GM12891 (cell line): ENCODE measurements at regions not wholly inside any gene's neighbourhood (a gene's known extent, or its start where the extent isn't known, plus 50 kb on each side); places are given as distances from the start of the nearest gene placed in this dataset.

ENCODE experiments used
- DNase-seq: peaks from one replicate; pipeline ENCODE4 v3.0.0; 2011; ENCODE audit warnings: low spot score; ENCODE audit not compliant: insufficient read length
- FAIRE-seq: peaks from 2 replicates; lab custom pipeline; 2011; peaks lifted over from hg19 to GRCh38; lab: Jason Lieb, UNC
- PAX5 ChIP-seq: IDR thresholded peaks from 2 replicates; pipeline ENCODE4 v1.6.1; 2011; ENCODE audit warnings: low read length, moderate library complexity, mild to moderate bottlenecking; ENCODE audit not compliant: insufficient read depth, severe bottlenecking
- POLR2A ChIP-seq: IDR thresholded peaks from 2 replicates; pipeline ENCODE4 v1.6.1; 2011; ENCODE audit warnings: low read depth, low read length, control low read depth
- POLR2AphosphoS5 ChIP-seq: IDR thresholded peaks from 2 replicates; pipeline ENCODE4 v1.6.1; 2011; ENCODE audit warnings: low read depth, low read length, control low read depth
- POU2F2 ChIP-seq: IDR thresholded peaks from 2 replicates; pipeline ENCODE4 v1.6.1; 2011; ENCODE audit warnings: low read depth, mild to moderate bottlenecking, control low read depth, low read length, moderate library complexity
- SPI1 ChIP-seq: IDR thresholded peaks from 2 replicates; pipeline ENCODE4 v1.6.1; 2011; ENCODE audit warnings: low read depth, low read length, control low read depth
- TAF1 ChIP-seq: IDR thresholded peaks from 2 replicates; pipeline ENCODE4 v1.6.1; 2011; ENCODE audit warnings: low read depth, low read length, control low read depth

- no peak for DNase-seq
- no peak for TF ChIP-seq POLR2A
- no peak for TF ChIP-seq TAF1
- no peak for FAIRE-seq
These were observed 126.6 kb upstream of the MIR17HG start for GRCh38 chr13:91220872-91221271.

- no peak for TF ChIP-seq TAF1
- no peak for TF ChIP-seq POU2F2
- TF ChIP-seq POLR2AphosphoS5, result no peak
- TF ChIP-seq SPI1, result no peak
- TF ChIP-seq PAX5, result no peak
- TF ChIP-seq POLR2A, result no peak
- no peak for DNase-seq
- FAIRE-seq, result no peak
These were observed 119.4 kb upstream of the MIR17HG start for GRCh38 chr13:91228108-91228507.

- FAIRE-seq, result no peak
- TF ChIP-seq POU2F2, result no peak
- no peak for TF ChIP-seq PAX5
- TF ChIP-seq SPI1, result no peak
- no peak for TF ChIP-seq TAF1
- no peak for TF ChIP-seq POLR2A
- no peak for TF ChIP-seq POLR2AphosphoS5
- no peak for DNase-seq
These were observed 118.5 kb upstream of the MIR17HG start for GRCh38 chr13:91228940-91229339.

- no peak for FAIRE-seq
- no peak for DNase-seq
- TF ChIP-seq POLR2AphosphoS5 (no peak), POLR2A (no peak), POU2F2 (no peak), TAF1 (no peak), SPI1 (no peak), PAX5 (no peak)
These were observed 114.8 kb upstream of the MIR17HG start for GRCh38 chr13:91232716-91233115.

- no peak for TF ChIP-seq SPI1
- no peak for TF ChIP-seq TAF1
- TF ChIP-seq POU2F2, result no peak
- no peak for TF ChIP-seq POLR2AphosphoS5
- TF ChIP-seq PAX5, result no peak
- no peak for TF ChIP-seq POLR2A
- no peak for FAIRE-seq
- no peak for DNase-seq
These were observed 114.2 kb upstream of the MIR17HG start for GRCh38 chr13:91233291-91233690.

- no peak for TF ChIP-seq POLR2AphosphoS5
- TF ChIP-seq TAF1, result no peak
- no peak for TF ChIP-seq SPI1
- TF ChIP-seq PAX5, result no peak
- TF ChIP-seq POU2F2, result no peak
- TF ChIP-seq POLR2A, result no peak
- FAIRE-seq, result no peak
These were observed 111.3 kb upstream of the MIR17HG start for GRCh38 chr13:91236182-91236581.

GRCh38 chr13:91236921-91237320, 110.6 kb upstream of the MIR17HG start:
- FAIRE-seq, result no peak
- DNase-seq, result no peak
- TF ChIP-seq TAF1 (no peak), SPI1 (no peak)

More at GRCh38 chr13:91236182-91236581, 111.3 kb upstream of the MIR17HG start:
- no peak for DNase-seq

- TF ChIP-seq TAF1 (no peak), SPI1 (peak; percentile 77)
- DNase-seq (no peak), FAIRE-seq (no peak)
These were observed 109.5 kb upstream of the MIR17HG start for GRCh38 chr13:91238036-91238435.

GRCh38 chr13:91240341-91240740, 107.1 kb upstream of the MIR17HG start:
- DNase-seq (no peak), FAIRE-seq (no peak)
- TF ChIP-seq POLR2AphosphoS5 (no peak), PAX5 (no peak), POLR2A (no peak), SPI1 (no peak), TAF1 (no peak), POU2F2 (no peak)

GRCh38 chr13:91241221-91241933, 106.1 kb upstream of the MIR17HG start:
- DNase-seq (no peak), FAIRE-seq (no peak)
- no peak for TF ChIP-seq POU2F2
- TF ChIP-seq SPI1, result no peak
- TF ChIP-seq POLR2AphosphoS5, result no peak
- no peak for TF ChIP-seq TAF1
- TF ChIP-seq POLR2A, result no peak
- no peak for TF ChIP-seq PAX5
